C4-2B (cell line): ENCODE measurements at regions not wholly inside any gene's neighbourhood (a gene's known extent, or its start where the extent isn't known, plus 50 kb on each side); places are given as distances from the start of the nearest gene placed in this dataset.

Experiments
- ZFX ChIP-seq: fragments of 450-650 bp; IDR thresholded peaks from 2 replicates; pipeline ENCODE4 v1.6.1; 2017
- TF ChIP-seq, protein P1 (sequence below): fragments of 450-650 bp; conservative IDR thresholded peaks from 2 replicates; pipeline ENCODE4 v1.5.1; 2017; ENCODE audit warnings: mild to moderate bottlenecking

DNA sequence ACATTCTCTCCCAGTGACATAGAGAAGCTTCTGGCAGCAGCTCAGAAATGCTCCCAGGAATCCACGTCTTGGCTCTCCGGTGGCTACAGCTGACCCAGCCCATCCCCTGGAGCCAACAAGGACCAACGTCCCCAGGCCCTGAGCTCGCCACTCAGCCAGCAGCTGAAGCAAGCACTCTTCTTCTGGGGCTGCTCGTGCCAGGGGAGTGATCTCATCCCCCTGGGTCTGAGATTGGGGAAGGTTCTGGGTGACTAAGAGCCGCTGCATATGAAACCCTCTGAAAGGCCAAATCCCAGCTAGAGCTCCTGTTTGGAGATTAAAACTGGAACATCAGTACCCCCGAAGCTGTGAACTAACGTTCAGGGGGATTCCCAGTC, 487.9 kb downstream of the NPHP4 start:
- TF ChIP-seq, protein P1, sequence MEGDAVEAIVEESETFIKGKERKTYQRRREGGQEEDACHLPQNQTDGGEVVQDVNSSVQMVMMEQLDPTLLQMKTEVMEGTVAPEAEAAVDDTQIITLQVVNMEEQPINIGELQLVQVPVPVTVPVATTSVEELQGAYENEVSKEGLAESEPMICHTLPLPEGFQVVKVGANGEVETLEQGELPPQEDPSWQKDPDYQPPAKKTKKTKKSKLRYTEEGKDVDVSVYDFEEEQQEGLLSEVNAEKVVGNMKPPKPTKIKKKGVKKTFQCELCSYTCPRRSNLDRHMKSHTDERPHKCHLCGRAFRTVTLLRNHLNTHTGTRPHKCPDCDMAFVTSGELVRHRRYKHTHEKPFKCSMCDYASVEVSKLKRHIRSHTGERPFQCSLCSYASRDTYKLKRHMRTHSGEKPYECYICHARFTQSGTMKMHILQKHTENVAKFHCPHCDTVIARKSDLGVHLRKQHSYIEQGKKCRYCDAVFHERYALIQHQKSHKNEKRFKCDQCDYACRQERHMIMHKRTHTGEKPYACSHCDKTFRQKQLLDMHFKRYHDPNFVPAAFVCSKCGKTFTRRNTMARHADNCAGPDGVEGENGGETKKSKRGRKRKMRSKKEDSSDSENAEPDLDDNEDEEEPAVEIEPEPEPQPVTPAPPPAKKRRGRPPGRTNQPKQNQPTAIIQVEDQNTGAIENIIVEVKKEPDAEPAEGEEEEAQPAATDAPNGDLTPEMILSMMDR, result no peak
- TF ChIP-seq ZFX, result no peak
